HCT116 (cell line): ENCODE measurements at regions not wholly inside any gene's neighbourhood (a gene's known extent, or its start where the extent isn't known, plus 50 kb on each side); places are given as distances from the start of the nearest gene placed in this dataset.

Source experiments
- ATAC-seq: fragments of 200-7000 bp; cut with Tn5 transposase; 2 replicates; pipeline ENCODE4 v1.9.1; 2020; ENCODE audit warnings: mild to moderate bottlenecking, moderate library complexity
- BruUV-seq: library from RNA; stranded (reverse); fragments of 400-500 nt; replicated peaks from 2 replicates; lab custom pipeline; 2021; lab: Mats Ljungman, UMichigan
- CTCF ChIA-PET: fragments of 300-600 bp; sonication (Branson Sonifier 250); formaldehyde crosslinking; loops from one replicate; lab custom pipeline; 2021; ENCODE audit warnings: antibody characterized with exemption; lab: Charles Lee
- POLR2A ChIA-PET: fragments of 300-600, 350-600 bp; sonication (Branson Sonifier 250); formaldehyde crosslinking; loops from one replicate; lab custom pipeline; 2021; ENCODE audit warnings: antibody characterized with exemption; lab: Charles Lee
- RAD21 ChIA-PET, 2 experiments: fragments of 300-600 bp; sonication (Branson Sonifier 250); formaldehyde crosslinking; loops; one replicate each; lab custom pipeline; 2023; ENCODE audit warnings: low total read pairs in 2 of 2; ENCODE audit not compliant: uncharacterized antibody in 2 of 2, unreplicated experiment in 2 of 2, low non-redundant PET in 1 of 2; lab: Charles Lee
- DNase-seq: peaks from one replicate; pipeline ENCODE4 v3.0.0-alpha.2; 2010; ENCODE audit warnings: low read depth, low spot score
- H2AFZ ChIP-seq: fragments of 200-600 bp; shearing (Covaris generic), sonication (generic); 2 replicates; pipeline ENCODE4 v1.6.1; 2017; ENCODE audit warnings: low read depth, mixed run types, mixed read lengths, antibody characterized with exemption, low read length; ENCODE audit not compliant: poor library complexity, severe bottlenecking
- H3K27ac ChIP-seq: 2 replicates; pipeline ENCODE4 v1.5.1; 2012; ENCODE audit warnings: low read depth, low read length
- H3K27me3 ChIP-seq: fragments of 200-600 bp; sonication (generic); 2 replicates; pipeline ENCODE4 v1.6.1; 2016; ENCODE audit warnings: mixed run types, low read length, mixed read lengths; ENCODE audit not compliant: insufficient read depth
- H3K36me3 ChIP-seq, 2 experiments: fragments of 200-500 bp in 1 of 2; fragments of 200-600 bp in 1 of 2; sonication (Bioruptor generic) in 1 of 2; sonication (generic) in 1 of 2; 2 replicates each; pipeline versions ENCODE4 v1.5.1 to v1.6.1; 2014 to 2016; ENCODE audit warnings: low read length in 2 of 2, inconsistent platforms in 1 of 2, mixed read lengths in 1 of 2, mixed run types in 1 of 2; ENCODE audit not compliant: insufficient read depth in 2 of 2, control insufficient read depth in 1 of 2
- H3K4me1 ChIP-seq, 2 experiments: fragments of 200-600 bp in 1 of 2; sonication (generic) in 1 of 2; 2 replicates each; pipeline versions ENCODE4 v1.5.1 to v1.6.1; 2012 to 2017; ENCODE audit warnings: low read length in 2 of 2, inconsistent platforms in 1 of 2, mild to moderate bottlenecking in 1 of 2, mixed read lengths in 1 of 2, mixed run types in 1 of 2, moderate library complexity in 1 of 2; ENCODE audit not compliant: insufficient read depth in 2 of 2, control insufficient read depth in 1 of 2
- H3K4me2 ChIP-seq: fragments of 200-600 bp; sonication (generic); 2 replicates; pipeline ENCODE4 v1.6.1; 2017; ENCODE audit warnings: mixed run types, low read length, mixed read lengths
- H3K4me3 ChIP-seq, 2 experiments: fragments of 200-600 bp in 1 of 2; sonication (generic) in 1 of 2; replicated peaks in 1 of 2; 2 replicates each; pipeline ENCODE4 v1.5.1; 2011 to 2016; ENCODE audit warnings: low read length in 2 of 2, control low read depth in 1 of 2, low read depth in 1 of 2, mild to moderate bottlenecking in 1 of 2, mixed read lengths in 1 of 2, mixed run types in 1 of 2
- H3K79me2 ChIP-seq: fragments of 200-600 bp; sonication (generic); 2 replicates; pipeline ENCODE4 v1.6.1; 2017; ENCODE audit warnings: mild to moderate bottlenecking, mixed run types, low read length, moderate library complexity, mixed read lengths; ENCODE audit not compliant: insufficient read depth
- H3K9ac ChIP-seq: fragments of 200-600 bp; sonication (generic); 2 replicates; pipeline ENCODE4 v1.6.1; 2016; ENCODE audit warnings: low read length, mixed read lengths
- H3K9me2 ChIP-seq: fragments of 200-600 bp; sonication (generic), shearing (Covaris generic); 2 replicates; pipeline ENCODE4 v1.6.1; 2017; ENCODE audit warnings: mixed run types, mild to moderate bottlenecking, moderate library complexity; ENCODE audit not compliant: insufficient read depth
- H3K9me3 ChIP-seq, 2 experiments: fragments of 200-500 bp in 1 of 2; fragments of 200-600 bp in 1 of 2; sonication (Bioruptor generic) in 1 of 2; sonication (generic) in 1 of 2; 2 replicates each; pipeline ENCODE4 v1.6.1; 2014 to 2017; ENCODE audit warnings: low read length in 2 of 2, mixed read lengths in 2 of 2, inconsistent platforms in 1 of 2, low read depth in 1 of 2, mild to moderate bottlenecking in 1 of 2, mixed run types in 1 of 2, moderate library complexity in 1 of 2; ENCODE audit not compliant: control insufficient read depth in 1 of 2, insufficient read depth in 1 of 2
- H4K20me1 ChIP-seq: fragments of 200-600 bp; sonication (generic), shearing (Covaris generic); 2 replicates; pipeline ENCODE4 v1.6.1; 2017; ENCODE audit warnings: mixed run types, mild to moderate bottlenecking, moderate library complexity; ENCODE audit not compliant: insufficient read depth
- CBX3 ChIP-seq: IDR thresholded peaks from 2 replicates; pipeline ENCODE4 v1.6.1; 2012; ENCODE audit warnings: low read depth
- CEBPB ChIP-seq: IDR thresholded peaks from 2 replicates; pipeline ENCODE4 v1.6.1; 2012; ENCODE audit warnings: low read depth
- EGR1 ChIP-seq: IDR thresholded peaks from 2 replicates; pipeline ENCODE4 v1.6.1; 2012; ENCODE audit warnings: low read depth
- FOSL1 ChIP-seq: IDR thresholded peaks from 2 replicates; pipeline ENCODE4 v1.6.1; 2012; ENCODE audit warnings: low read depth
- JUND ChIP-seq: IDR thresholded peaks from 2 replicates; pipeline ENCODE4 v1.6.1; 2012
- RAD21 ChIP-seq: IDR thresholded peaks from 2 replicates; pipeline ENCODE4 v1.6.1; 2012; ENCODE audit warnings: low read depth, mild to moderate bottlenecking
- ZNF274 ChIP-seq: fragments of 200-500 bp; sonication (Bioruptor generic); IDR thresholded peaks from 2 replicates; pipeline ENCODE4 v1.6.1; 2014; ENCODE audit warnings: mild to moderate bottlenecking, low read depth, low read length, inconsistent platforms
- intact Hi-C: fragments of 100-400 bp; cut with micrococcal nuclease; formaldehyde crosslinking; loops from 2 replicates; pipeline ENCODE4 v1.10.0; 2022
- TF ChIP-seq, protein P1 (sequence below), 3 experiments: fragments of 200-600 bp in 1 of 3; sonication (generic) in 1 of 3; IDR thresholded peaks in 2 of 3; conservative IDR thresholded peaks in 1 of 3; 2 replicates each; pipeline ENCODE4 v1.5.1; 2012 to 2017; ENCODE audit warnings: low read depth in 2 of 3, low read length in 2 of 3, antibody characterized with exemption in 1 of 3, borderline replicate concordance in 1 of 3, control low read depth in 1 of 3, mild to moderate bottlenecking in 1 of 3, mixed read lengths in 1 of 3, mixed run types in 1 of 3, moderate library complexity in 1 of 3; ENCODE audit not compliant: insufficient read depth in 1 of 3

DNA sequence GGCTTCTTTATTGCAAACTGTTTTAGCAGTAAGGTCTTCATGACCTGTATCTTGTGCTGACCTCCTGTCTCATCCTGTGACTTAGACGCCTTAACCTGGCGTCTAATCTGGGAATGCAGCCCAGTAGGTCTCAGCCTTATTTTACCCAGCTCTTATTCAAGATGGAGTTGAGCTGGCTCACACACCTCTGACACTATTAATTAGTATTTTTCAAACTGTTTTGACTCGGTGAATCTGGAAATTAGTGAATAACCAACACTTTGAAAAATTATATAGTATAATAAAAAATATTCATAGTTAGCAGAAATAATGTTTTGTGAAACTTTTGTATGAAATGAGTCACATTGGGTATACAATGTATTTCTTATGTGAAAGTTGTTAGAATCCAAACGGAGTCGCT, 189.4 kb downstream of the PDGFRA start:
- Histone ChIP-seq H3K27me3 (peaks cover 12% of the 10 kb centered on the region; the same call in 1 of the 2 replicates), H3K4me1 (no peaks in the 10 kb centered on the region), H3K4me3 (no peak overlapping the region), H3K27ac (no peak overlapping the region), H3K9me2 (no peaks in the 10 kb centered on the region), H3K79me2 (no peaks in the 10 kb centered on the region), H3K36me3 (no peaks in the 10 kb centered on the region), H2AFZ (no peak overlapping the region), H4K20me1 (no peaks in the 10 kb centered on the region)
- no TSS peak for BruUV-seq
- POLR2A ChIA-PET, result no interaction called here
- CTCF ChIA-PET, result no interaction called here
- ATAC-seq, result no peak
- intact Hi-C loops, result no loop called here
- RAD21 ChIA-PET, result no interaction called here
- TF ChIP-seq CEBPB, result no peak
- TF ChIP-seq, all 23 proteins: peak for 0
- no peak for DNase-seq
- Histone ChIP-seq H3K9ac (no peak overlapping the region), H3K9me3 (0 out of 4 replicates have a peak, but pooled peaks cover 0 to 3% of the 10 kb centered on the region in 2 experiments), H3K4me2 (no peak overlapping the region)

DNA sequence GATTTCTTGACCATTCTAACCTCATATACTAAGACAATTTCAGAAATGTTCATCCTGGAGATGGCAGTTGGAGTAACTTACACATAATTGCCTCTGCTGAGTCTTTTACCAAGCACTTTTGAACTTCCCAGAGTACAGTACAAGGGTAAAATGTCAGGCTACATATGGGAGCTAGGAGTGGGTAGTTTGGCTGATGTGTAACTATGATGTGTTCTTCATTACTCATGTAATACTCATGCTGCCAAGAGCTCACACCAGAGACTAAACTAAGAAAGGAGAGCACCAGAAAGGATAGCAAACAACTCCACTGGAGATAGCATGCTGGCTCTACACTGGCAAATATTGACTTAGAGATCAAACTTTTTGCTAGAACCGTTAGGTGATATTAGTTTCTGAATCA, 194.0 kb downstream of the PDGFRA start:
- no peaks in the 10 kb centered on the region for H3K9me3 ChIP-seq
- H3K27me3 ChIP-seq, result peaks cover 46% of the 10 kb centered on the region
- DNase-seq (no peak), ATAC-seq (no peak)
- no peaks in the 10 kb centered on the region for H3K4me1 ChIP-seq
- no peaks in the 10 kb centered on the region for H3K9me2 ChIP-seq
- no peak overlapping the region for H3K9ac ChIP-seq
- no peaks in the 10 kb centered on the region for H3K79me2 ChIP-seq
- no TSS peak for BruUV-seq
- CTCF ChIA-PET, result interaction anchor here (1.2 kb wide), 1 partner anchor 9 kb away, joined by 3 read pairs; no protein-coding TSS in a partner anchor
- TF ChIP-seq EGR1 (no peak), JUND (no peak), FOSL1 (no peak), ZNF274 (no peak), RAD21 (no peak), CBX3 (no peak)
- TF ChIP-seq, protein P1, sequence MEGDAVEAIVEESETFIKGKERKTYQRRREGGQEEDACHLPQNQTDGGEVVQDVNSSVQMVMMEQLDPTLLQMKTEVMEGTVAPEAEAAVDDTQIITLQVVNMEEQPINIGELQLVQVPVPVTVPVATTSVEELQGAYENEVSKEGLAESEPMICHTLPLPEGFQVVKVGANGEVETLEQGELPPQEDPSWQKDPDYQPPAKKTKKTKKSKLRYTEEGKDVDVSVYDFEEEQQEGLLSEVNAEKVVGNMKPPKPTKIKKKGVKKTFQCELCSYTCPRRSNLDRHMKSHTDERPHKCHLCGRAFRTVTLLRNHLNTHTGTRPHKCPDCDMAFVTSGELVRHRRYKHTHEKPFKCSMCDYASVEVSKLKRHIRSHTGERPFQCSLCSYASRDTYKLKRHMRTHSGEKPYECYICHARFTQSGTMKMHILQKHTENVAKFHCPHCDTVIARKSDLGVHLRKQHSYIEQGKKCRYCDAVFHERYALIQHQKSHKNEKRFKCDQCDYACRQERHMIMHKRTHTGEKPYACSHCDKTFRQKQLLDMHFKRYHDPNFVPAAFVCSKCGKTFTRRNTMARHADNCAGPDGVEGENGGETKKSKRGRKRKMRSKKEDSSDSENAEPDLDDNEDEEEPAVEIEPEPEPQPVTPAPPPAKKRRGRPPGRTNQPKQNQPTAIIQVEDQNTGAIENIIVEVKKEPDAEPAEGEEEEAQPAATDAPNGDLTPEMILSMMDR (IDR thresholded peaks at IDR 0.05 in 2 of 3, conservative IDR thresholded peaks at IDR 0.05 in 1 of 3; ENCODE audit: borderline replicate concordance in 1 of 3, insufficient read depth in 1 of 3, low read depth in 2 of 3, low read length in 2 of 3), result no peak
- RAD21 ChIA-PET, result interaction anchor here in 1 of 2 experiments (0.8 kb wide), 1 partner anchor 17 kb away, joined by 3 read pairs; no protein-coding TSS in a partner anchor
- no peak overlapping the region for H3K4me3 ChIP-seq
- no peak overlapping the region for H2AFZ ChIP-seq
- no peaks in the 10 kb centered on the region for H4K20me1 ChIP-seq
- intact Hi-C loops, result no loop called here
- no peaks in the 10 kb centered on the region for H3K36me3 ChIP-seq
- POLR2A ChIA-PET, result no interaction called here
- H3K4me2 ChIP-seq, result no peak overlapping the region
- no peak overlapping the region for H3K27ac ChIP-seq
